ENCODE measurements at regions not wholly inside any gene's neighbourhood (a gene's known extent, or its start where the extent isn't known, plus 50 kb on each side); places are given as distances from the start of the nearest gene placed in this dataset.

DNA sequence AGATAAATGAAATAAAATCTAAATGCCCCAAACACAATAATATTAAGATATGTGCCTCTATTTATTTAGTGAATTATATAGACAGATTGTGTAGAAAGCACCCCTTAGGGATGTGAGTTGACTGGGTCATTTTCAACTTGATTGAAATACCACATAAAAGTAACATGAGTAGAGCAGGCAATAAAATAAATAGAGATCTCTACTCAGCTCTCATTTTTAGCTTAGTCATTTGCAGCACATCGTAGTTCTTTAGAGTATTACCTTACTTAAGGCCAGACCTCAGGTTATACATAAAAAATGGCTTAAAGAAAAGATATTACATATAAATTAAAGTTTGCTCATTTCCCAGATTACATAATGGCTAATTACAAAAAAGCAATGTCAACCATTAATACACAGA lies 1525.6 kb upstream of the PRR20A start:
- TF ChIP-seq ZFP3 (CRISPR knock-in tag; IDR thresholded peaks at IDR 0.05) = no peak
- TF ChIP-seq ZC3H10 (CRISPR knock-in tag; IDR thresholded peaks at IDR 0.05) = no peak
